IMR-90 (cell line): ENCODE measurements at regions not wholly inside any gene's neighbourhood (a gene's known extent, or its start where the extent isn't known, plus 50 kb on each side); places are given as distances from the start of the nearest gene placed in this dataset.

ENCODE experiments used
- ATAC-seq: fragments of 200-7000 bp; cut with Tn5 transposase; 2 replicates; pipeline ENCODE4 v1.9.1; 2020; ENCODE audit warnings: low read depth, mild to moderate bottlenecking, moderate library complexity
- BruUV-seq: library from RNA; stranded (reverse); fragments of 400-500 nt; replicated peaks from 2 replicates; lab custom pipeline; 2021; lab: Mats Ljungman, UMichigan
- CTCF ChIA-PET: fragments of 300-600 bp; formaldehyde crosslinking; extraction: SDS; loops from one replicate; lab custom pipeline; 2021; ENCODE audit warnings: antibody characterized with exemption; lab: Yijun Ruan, JAX
- POLR2A ChIA-PET: fragments of 300-600 bp; sonication (Branson Sonifier 250); formaldehyde crosslinking; loops from one replicate; lab custom pipeline; 2022; ENCODE audit warnings: antibody characterized with exemption; ENCODE audit not compliant: unreplicated experiment; lab: Charles Lee
- DNase-seq: peaks from one replicate; pipeline ENCODE4 v3.0.0; 2013
- H2AFZ ChIP-seq: replicated peaks from 2 replicates; pipeline ENCODE3; 2013; ENCODE audit warnings: low read length, mild to moderate bottlenecking; ENCODE audit not compliant: poor library complexity
- H2AK5ac ChIP-seq: 2 replicates; pipeline ENCODE4 v1.6.1; 2013; ENCODE audit warnings: low read depth, low read length, inconsistent platforms
- H2AK9ac ChIP-seq: replicated peaks from 2 replicates; pipeline ENCODE3; 2013; ENCODE audit warnings: mild to moderate bottlenecking, low read depth, low read length, moderate library complexity; ENCODE audit not compliant: poor library complexity
- H2BK120ac ChIP-seq: 2 replicates; pipeline ENCODE4 v1.6.1; 2013; ENCODE audit warnings: low read depth, low read length, inconsistent platforms
- H2BK15ac ChIP-seq: 3 replicates; pipeline ENCODE4 v1.6.1; 2013; ENCODE audit warnings: low read depth, low read length, inconsistent platforms
- H2BK20ac ChIP-seq: 2 replicates; pipeline ENCODE4 v1.6.1; 2013; ENCODE audit warnings: low read depth, mild to moderate bottlenecking, inconsistent platforms, low read length, moderate library complexity
- H2BK5ac ChIP-seq: 2 replicates; pipeline ENCODE4 v1.6.1; 2013; ENCODE audit warnings: mild to moderate bottlenecking, low read depth, low read length, inconsistent platforms; ENCODE audit not compliant: poor library complexity, severe bottlenecking
- H3K14ac ChIP-seq: replicated peaks from 2 replicates; pipeline ENCODE4 v1.6.1; 2013; ENCODE audit warnings: low read depth, low read length, inconsistent platforms
- H3K18ac ChIP-seq: 2 replicates; pipeline ENCODE4 v1.6.1; 2013; ENCODE audit warnings: low read depth, low read length, control low read depth
- H3K23ac ChIP-seq: 2 replicates; pipeline ENCODE4 v1.6.1; 2013; ENCODE audit warnings: low read depth, low read length, inconsistent platforms
- H3K27ac ChIP-seq: 2 replicates; pipeline ENCODE4 v1.5.1; 2013; ENCODE audit warnings: mild to moderate bottlenecking, control low read depth, low read length; ENCODE audit not compliant: insufficient read depth
- H3K27me3 ChIP-seq: 2 replicates; pipeline ENCODE4 v1.6.1; 2013; ENCODE audit warnings: low read length; ENCODE audit not compliant: control insufficient read depth, insufficient read depth
- H3K36me3 ChIP-seq: 2 replicates; pipeline ENCODE4 v1.6.1; 2013; ENCODE audit warnings: low read length, mixed read lengths; ENCODE audit not compliant: control insufficient read depth, insufficient read depth
- H3K4ac ChIP-seq: 2 replicates; pipeline ENCODE4 v1.6.1; 2013; ENCODE audit warnings: low read depth, low read length, inconsistent platforms
- H3K4me1 ChIP-seq: 2 replicates; pipeline ENCODE4 v1.6.1; 2013; ENCODE audit warnings: low read length, mixed read lengths; ENCODE audit not compliant: control insufficient read depth, insufficient read depth
- H3K4me2 ChIP-seq: 2 replicates; pipeline ENCODE4 v1.6.1; 2013; ENCODE audit warnings: low read depth, mild to moderate bottlenecking, control low read depth, low read length, moderate library complexity
- H3K4me3 ChIP-seq: 2 replicates; pipeline ENCODE4 v1.5.1; 2013; ENCODE audit warnings: low read depth, mild to moderate bottlenecking, control low read depth, low read length, moderate library complexity; ENCODE audit not compliant: insufficient read depth
- H3K56ac ChIP-seq: 2 replicates; pipeline ENCODE4 v1.6.1; 2013; ENCODE audit warnings: low read length, inconsistent platforms; ENCODE audit not compliant: insufficient read depth; ENCODE audit errors: extremely low read depth
- H3K79me1 ChIP-seq, 2 experiments: 2 replicates each; pipeline ENCODE4 v1.6.1; 2013; ENCODE audit warnings: low read length in 2 of 2, inconsistent platforms in 1 of 2, low read depth in 1 of 2
- H3K9ac ChIP-seq: 2 replicates; pipeline ENCODE4 v1.6.1; 2013; ENCODE audit warnings: low read depth, low read length, control low read depth
- H3K9me1 ChIP-seq: 2 replicates; pipeline ENCODE4 v1.6.1; 2013; ENCODE audit warnings: low read length, inconsistent platforms; ENCODE audit not compliant: insufficient read depth
- H3K9me3 ChIP-seq: 2 replicates; pipeline ENCODE4 v1.6.1; 2013; ENCODE audit warnings: low read length; ENCODE audit not compliant: control insufficient read depth, insufficient read depth
- H4K20me1 ChIP-seq: 2 replicates; pipeline ENCODE4 v1.6.1; 2013; ENCODE audit warnings: low read length, inconsistent platforms; ENCODE audit not compliant: insufficient read depth
- H4K5ac ChIP-seq: 2 replicates; pipeline ENCODE4 v1.6.1; 2013; ENCODE audit warnings: mild to moderate bottlenecking, low read depth, low read length, control low read depth
- H4K8ac ChIP-seq, 2 experiments: 2 replicates each; pipeline ENCODE4 v1.6.1; 2013; ENCODE audit warnings: low read depth in 2 of 2, low read length in 2 of 2, control low read depth in 1 of 2, inconsistent platforms in 1 of 2
- H4K91ac ChIP-seq: 2 replicates; pipeline ENCODE4 v1.6.1; 2013; ENCODE audit warnings: low read depth, low read length, inconsistent platforms; ENCODE audit not compliant: insufficient read depth
- BHLHE40 ChIP-seq: fragments of 150-350 bp; IDR thresholded peaks from 2 replicates; pipeline ENCODE4 v1.6.1; 2016; ENCODE audit warnings: mild to moderate bottlenecking, low read depth, low read length
- CEBPB ChIP-seq: IDR thresholded peaks from 2 replicates; pipeline ENCODE4 v1.6.1; 2012; ENCODE audit warnings: low read depth, low read length, improper control_type of control experiment
- CHD1 ChIP-seq: IDR thresholded peaks from 2 replicates; pipeline ENCODE4 v1.6.1; 2012; ENCODE audit warnings: low read depth, low read length, improper control_type of control experiment
- FOS ChIP-seq: fragments of 150-350 bp; IDR thresholded peaks from 2 replicates; pipeline ENCODE4 v1.6.1; 2016; ENCODE audit warnings: low read depth, low read length
- MAZ ChIP-seq: IDR thresholded peaks from 2 replicates; pipeline ENCODE4 v1.6.1; 2012; ENCODE audit warnings: low read depth, mild to moderate bottlenecking, low read length, improper control_type of control experiment, moderate library complexity, borderline replicate concordance
- MXI1 ChIP-seq: IDR thresholded peaks from 2 replicates; pipeline ENCODE4 v1.6.1; 2012; ENCODE audit warnings: low read depth, mild to moderate bottlenecking, low read length, moderate library complexity, borderline replicate concordance
- NFE2L2 ChIP-seq: fragments of 150-350 bp; IDR thresholded peaks from 2 replicates; pipeline ENCODE4 v1.6.1; 2016; ENCODE audit warnings: low read depth, mild to moderate bottlenecking, low read length
- POLR2A ChIP-seq: IDR thresholded peaks from 2 replicates; pipeline ENCODE4 v1.6.1; 2012; ENCODE audit warnings: mild to moderate bottlenecking, low read depth, low read length
- RAD21 ChIP-seq: IDR thresholded peaks from 2 replicates; pipeline ENCODE4 v1.6.1; 2012; ENCODE audit warnings: low read length, improper control_type of control experiment
- SMC3 ChIP-seq: fragments of 150-350 bp; IDR thresholded peaks from 2 replicates; pipeline ENCODE4 v1.6.1; 2016; ENCODE audit warnings: low read depth, mild to moderate bottlenecking, antibody characterized with exemption, low read length, moderate library complexity
- WGBS, 2 experiments: methylation state at CpG; one replicate each; pipeline versions ENCODE4 v1.1.5 to v1.1.7; 2013; ENCODE audit warnings: missing lambda C conversion rate in 2 of 2; ENCODE audit not compliant: insufficient read length in 1 of 2; ENCODE audit errors: extremely low coverage in 2 of 2; 5-methylcytosine and 5-hydroxymethylcytosine counted together
- dilution Hi-C: fragments of 300-500 bp; cut with HindIII; formaldehyde crosslinking; loops from one replicate; pipeline ENCODE4 v1.14.3; 2018; ENCODE audit warnings: low sequenced_read_pairs; ENCODE audit not compliant: unreplicated experiment
- in situ Hi-C: fragments of 300-500 bp; cut with MboI; formaldehyde crosslinking; loops from 3 replicates; pipeline ENCODE4 v1.14.3; 2019; ENCODE audit warnings: low sequenced_read_pairs, inconsistent platforms, mixed read lengths
- intact Hi-C: fragments of 100-400 bp; cut with micrococcal nuclease; formaldehyde crosslinking; loops from 2 replicates; pipeline ENCODE4 v1.10.0; 2022
- TF ChIP-seq, protein P1 (sequence below): conservative IDR thresholded peaks from 2 replicates; pipeline ENCODE4 v1.5.1; 2012; ENCODE audit warnings: mild to moderate bottlenecking, low read depth, low read length, improper control_type of control experiment
- TF ChIP-seq, protein P2 (sequence below): fragments of 150-350 bp; IDR thresholded peaks from 2 replicates; pipeline ENCODE4 v1.6.1; 2016; ENCODE audit warnings: low read depth, mild to moderate bottlenecking, low read length, moderate library complexity, borderline replicate concordance
- TF ChIP-seq, protein P3 (sequence below): fragments of 150-350 bp; IDR thresholded peaks from 2 replicates; pipeline ENCODE4 v1.6.1; 2017; ENCODE audit warnings: mild to moderate bottlenecking, antibody characterized with exemption, low read length, low read depth

DNA sequence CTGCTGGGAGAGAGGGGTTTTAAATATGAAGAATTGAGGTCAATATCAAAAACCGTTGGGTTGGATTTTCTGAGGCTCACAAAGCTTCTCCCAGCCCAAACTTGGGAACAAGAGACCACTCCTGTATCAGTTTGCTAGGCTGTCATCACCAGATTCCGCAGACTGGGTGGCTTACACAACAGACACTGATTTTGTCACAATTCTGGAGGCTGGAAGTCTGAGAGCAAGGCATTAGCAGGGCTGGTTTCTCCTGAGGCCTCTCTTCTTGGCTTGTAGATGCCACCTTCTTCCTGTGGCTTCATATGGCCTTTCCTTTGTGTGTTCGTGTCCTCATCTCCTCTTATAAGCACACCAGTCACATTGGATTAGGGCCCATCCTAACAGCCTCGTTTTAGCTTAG is 122.9 kb upstream of the COPS8 start:
- no TSS peak for BruUV-seq
- no peak overlapping the region for H2BK5ac ChIP-seq
- no peak overlapping the region for H2BK15ac ChIP-seq
- no peak overlapping the region for H2AK5ac ChIP-seq
- H4K5ac ChIP-seq = no peak overlapping the region
- H3K27me3 ChIP-seq = peaks cover 2% of the 10 kb centered on the region; the same call in 1 of the 2 replicates
- H2AFZ ChIP-seq = no peak overlapping the region
- dilution Hi-C loops (no loop called here), in situ Hi-C loops (no loop called here), intact Hi-C loops (no loop called here)
- H2AK9ac ChIP-seq = no peak overlapping the region
- no peak overlapping the region for H2BK20ac ChIP-seq
- H3K27ac ChIP-seq = no peak overlapping the region
- no peaks in the 10 kb centered on the region for H3K9me3 ChIP-seq
- H3K56ac ChIP-seq = no peak overlapping the region
- no peak for DNase-seq
- POLR2A ChIA-PET = no interaction called here
- CTCF ChIA-PET = interaction anchor here (0.7 kb wide), 1 partner anchor 24 kb away, joined by 3 read pairs; no protein-coding TSS in a partner anchor
- no peak overlapping the region for H3K9ac ChIP-seq
- no peak for ATAC-seq
- H3K18ac ChIP-seq = no peak overlapping the region
- no peak overlapping the region for H3K4me3 ChIP-seq
- H3K4me1 ChIP-seq = no peaks in the 10 kb centered on the region
- no peak overlapping the region for H3K4ac ChIP-seq
- H3K14ac ChIP-seq = no peak overlapping the region
- H4K91ac ChIP-seq = no peak overlapping the region
- H4K20me1 ChIP-seq = no peaks in the 10 kb centered on the region
- H3K23ac ChIP-seq = no peak overlapping the region
- TF ChIP-seq MXI1 (no peak), CHD1 (no peak), NFE2L2 (no peak), FOS (no peak), MAZ (no peak), SMC3 (no peak), POLR2A (no peak), BHLHE40 (no peak), RAD21 (no peak), CEBPB (no peak)
- TF ChIP-seq, protein P1, sequence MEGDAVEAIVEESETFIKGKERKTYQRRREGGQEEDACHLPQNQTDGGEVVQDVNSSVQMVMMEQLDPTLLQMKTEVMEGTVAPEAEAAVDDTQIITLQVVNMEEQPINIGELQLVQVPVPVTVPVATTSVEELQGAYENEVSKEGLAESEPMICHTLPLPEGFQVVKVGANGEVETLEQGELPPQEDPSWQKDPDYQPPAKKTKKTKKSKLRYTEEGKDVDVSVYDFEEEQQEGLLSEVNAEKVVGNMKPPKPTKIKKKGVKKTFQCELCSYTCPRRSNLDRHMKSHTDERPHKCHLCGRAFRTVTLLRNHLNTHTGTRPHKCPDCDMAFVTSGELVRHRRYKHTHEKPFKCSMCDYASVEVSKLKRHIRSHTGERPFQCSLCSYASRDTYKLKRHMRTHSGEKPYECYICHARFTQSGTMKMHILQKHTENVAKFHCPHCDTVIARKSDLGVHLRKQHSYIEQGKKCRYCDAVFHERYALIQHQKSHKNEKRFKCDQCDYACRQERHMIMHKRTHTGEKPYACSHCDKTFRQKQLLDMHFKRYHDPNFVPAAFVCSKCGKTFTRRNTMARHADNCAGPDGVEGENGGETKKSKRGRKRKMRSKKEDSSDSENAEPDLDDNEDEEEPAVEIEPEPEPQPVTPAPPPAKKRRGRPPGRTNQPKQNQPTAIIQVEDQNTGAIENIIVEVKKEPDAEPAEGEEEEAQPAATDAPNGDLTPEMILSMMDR = no peak
- TF ChIP-seq, protein P2, sequence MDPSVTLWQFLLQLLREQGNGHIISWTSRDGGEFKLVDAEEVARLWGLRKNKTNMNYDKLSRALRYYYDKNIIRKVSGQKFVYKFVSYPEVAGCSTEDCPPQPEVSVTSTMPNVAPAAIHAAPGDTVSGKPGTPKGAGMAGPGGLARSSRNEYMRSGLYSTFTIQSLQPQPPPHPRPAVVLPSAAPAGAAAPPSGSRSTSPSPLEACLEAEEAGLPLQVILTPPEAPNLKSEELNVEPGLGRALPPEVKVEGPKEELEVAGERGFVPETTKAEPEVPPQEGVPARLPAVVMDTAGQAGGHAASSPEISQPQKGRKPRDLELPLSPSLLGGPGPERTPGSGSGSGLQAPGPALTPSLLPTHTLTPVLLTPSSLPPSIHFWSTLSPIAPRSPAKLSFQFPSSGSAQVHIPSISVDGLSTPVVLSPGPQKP = no peak
- TF ChIP-seq, protein P3, sequence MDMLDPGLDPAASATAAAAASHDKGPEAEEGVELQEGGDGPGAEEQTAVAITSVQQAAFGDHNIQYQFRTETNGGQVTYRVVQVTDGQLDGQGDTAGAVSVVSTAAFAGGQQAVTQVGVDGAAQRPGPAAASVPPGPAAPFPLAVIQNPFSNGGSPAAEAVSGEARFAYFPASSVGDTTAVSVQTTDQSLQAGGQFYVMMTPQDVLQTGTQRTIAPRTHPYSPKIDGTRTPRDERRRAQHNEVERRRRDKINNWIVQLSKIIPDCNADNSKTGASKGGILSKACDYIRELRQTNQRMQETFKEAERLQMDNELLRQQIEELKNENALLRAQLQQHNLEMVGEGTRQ = no peak
- H3K4me2 ChIP-seq = no peak overlapping the region
- no peaks in the 10 kb centered on the region for H3K79me1 ChIP-seq
- H3K9me1 ChIP-seq = no peaks in the 10 kb centered on the region
- H4K8ac ChIP-seq = no peak overlapping the region
- WGBS, 2 experiments = 40% methylated on average over 1 of the region's 4 CpGs; no CpG with 5 or more reads in 1 of the 2 experiments
- no peaks in the 10 kb centered on the region for H3K36me3 ChIP-seq
- no peak overlapping the region for H2BK120ac ChIP-seq
